Suprapubic skin (tissue), 4 donors: ENCODE measurements at regions not wholly inside any gene's neighbourhood (a gene's known extent, or its start where the extent isn't known, plus 50 kb on each side); places are given as distances from the start of the nearest gene placed in this dataset.
"Not testable (repeated sequence)": the region's sequence is repeated elsewhere in the genome, so short reads cannot be mapped to it uniquely, and the experiment has no call there.

Source experiments
- DNase-seq, 2 donors: peaks; one replicate each; pipeline ENCODE4 v3.0.0-alpha.2; 2019; ENCODE audit warnings: low spot score in 2 of 2
- H3K27ac ChIP-seq: fragments of 200-600 bp; sonication (generic); one replicate; pipeline ENCODE4 v1.5.1; 2019
- H3K27me3 ChIP-seq: fragments of 200-600 bp; sonication (generic); one replicate; pipeline ENCODE4 v1.5.1; 2019
- H3K36me3 ChIP-seq: fragments of 200-600 bp; sonication (generic); one replicate; pipeline ENCODE4 v1.5.1; 2019
- H3K4me1 ChIP-seq: fragments of 200-600 bp; sonication (generic); one replicate; pipeline ENCODE4 v1.5.1; 2019
- H3K4me3 ChIP-seq: fragments of 200-600 bp; sonication (generic); one replicate; pipeline ENCODE4 v1.5.1; 2019; ENCODE audit warnings: mild to moderate bottlenecking
- H3K9me3 ChIP-seq: fragments of 200-600 bp; sonication (generic); one replicate; pipeline ENCODE4 v1.5.1; 2019
- WGBS: methylation state at CpG from one replicate; pipeline ENCODE4 v1.1.5; 2018; 5-methylcytosine and 5-hydroxymethylcytosine counted together

DNA sequence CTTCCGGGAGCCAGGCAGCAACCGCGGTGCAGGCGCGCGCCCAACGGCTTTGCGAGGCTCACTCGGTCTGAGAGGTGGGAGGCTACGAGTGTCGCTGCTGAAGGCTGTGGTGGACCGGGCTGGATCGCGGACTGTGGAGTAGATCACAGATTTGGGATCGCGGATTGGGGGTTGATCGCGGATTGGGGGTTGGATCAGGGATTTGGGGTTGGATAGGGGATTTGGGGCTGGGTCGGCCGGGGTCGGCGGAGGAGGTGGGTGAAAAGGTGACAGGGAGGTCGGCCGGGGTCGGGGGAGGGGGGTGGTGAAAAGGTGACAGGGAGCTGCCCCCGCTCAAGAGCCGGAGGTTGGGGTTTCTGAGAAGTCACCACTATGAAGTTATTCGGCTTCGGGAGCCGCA lies 1433.6 kb upstream of the TPTE start:
- not testable (repeated sequence) for H3K36me3 ChIP-seq, H3K27me3 ChIP-seq, H3K27ac ChIP-seq, H3K4me1 ChIP-seq, H3K9me3 ChIP-seq, H3K4me3 ChIP-seq
- 80% methylated on average over 27 of the region's 30 CpGs for WGBS
- peak in 1 of 2 donors; percentile 65 for DNase-seq

DNA sequence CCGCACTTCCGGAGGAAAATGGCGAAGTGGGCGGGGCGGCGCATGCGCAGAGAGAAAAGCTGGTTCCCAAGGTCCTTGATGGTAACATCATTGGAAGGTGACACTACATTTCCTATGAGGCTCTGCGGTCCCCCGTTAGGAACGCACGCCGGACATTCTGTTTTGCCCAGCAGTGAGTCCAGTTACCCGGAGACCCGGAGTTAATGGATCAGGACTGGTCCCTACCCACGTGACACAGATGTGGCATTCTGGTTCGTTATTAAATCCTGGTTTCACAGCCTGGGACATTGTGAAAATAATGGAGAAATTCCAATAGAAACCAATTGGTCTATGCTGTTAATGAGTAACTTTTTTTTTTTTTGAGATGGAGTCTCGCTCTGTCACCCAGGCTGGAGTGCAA lies 1391.6 kb upstream of the TPTE start:
- no CpG with 5 or more reads among the region's 17 CpGs for WGBS
- H3K36me3 ChIP-seq, H3K4me3 ChIP-seq, DNase-seq, H3K27me3 ChIP-seq, H3K9me3 ChIP-seq, H3K4me1 ChIP-seq, H3K27ac ChIP-seq: not testable (repeated sequence)

DNA sequence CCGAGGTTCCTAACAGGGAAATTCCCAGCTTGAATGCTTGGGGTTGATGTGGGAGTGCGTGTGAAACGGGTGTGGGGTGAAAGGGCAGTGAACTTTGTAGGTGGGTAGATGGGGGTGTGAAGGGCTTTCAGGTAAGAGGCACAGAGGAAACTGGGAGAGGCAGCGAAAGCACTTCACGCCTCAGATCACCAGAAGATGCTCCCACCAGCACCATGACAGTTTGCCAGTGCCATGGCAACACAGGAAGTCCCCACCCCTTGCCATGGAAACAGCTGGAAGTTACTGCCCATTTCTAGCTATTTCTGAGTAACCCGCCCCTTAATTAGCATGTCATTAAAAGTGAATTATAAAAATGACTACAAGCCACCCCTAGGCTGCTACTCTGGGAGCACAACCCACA lies 1390.6 kb upstream of the TPTE start:
- DNase-seq = peak in 1 of 2 donors; percentile 50
- not testable (repeated sequence) for H3K27me3 ChIP-seq

More for the DNA sequence above, 1390.6 kb upstream of the TPTE start:
- not testable (repeated sequence) for H3K9me3 ChIP-seq, H3K36me3 ChIP-seq, H3K27ac ChIP-seq, H3K4me3 ChIP-seq, H3K4me1 ChIP-seq
- WGBS = 60% methylated on average over 2 of the region's 6 CpGs
